T-helper 1 cell treated with Interleukin-12 subunit alpha and Interleukin-12 subunit beta and Interleukin-4 antibody, amounts not matched to agents 30 μg/mL and 1 μg/mL, for 36 hours (primary cell): ENCODE measurements at regions not wholly inside any gene's neighbourhood (a gene's known extent, or its start where the extent isn't known, plus 50 kb on each side); places are given as distances from the start of the nearest gene placed in this dataset.

Source experiments
- H3K27ac Mint-ChIP-seq: one replicate; pipeline ENCODE4 v1.8.0; 2021; ENCODE audit warnings: mild to moderate bottlenecking, mixed read lengths
- H3K27me3 Mint-ChIP-seq: one replicate; pipeline ENCODE4 v1.8.0; 2021; ENCODE audit warnings: low read depth, mixed read lengths
- H3K36me3 Mint-ChIP-seq: one replicate; pipeline ENCODE4 v1.8.0; 2021; ENCODE audit warnings: low read depth, mixed read lengths
- H3K4me1 Mint-ChIP-seq: one replicate; pipeline ENCODE4 v1.8.0; 2021; ENCODE audit warnings: low read depth, mixed read lengths
- H3K4me3 Mint-ChIP-seq: one replicate; pipeline ENCODE4 v1.8.0; 2021; ENCODE audit warnings: mild to moderate bottlenecking, moderate library complexity, mixed read lengths
- H3K9me3 Mint-ChIP-seq: one replicate; pipeline ENCODE4 v1.8.0; 2021; ENCODE audit warnings: mixed read lengths

DNA sequence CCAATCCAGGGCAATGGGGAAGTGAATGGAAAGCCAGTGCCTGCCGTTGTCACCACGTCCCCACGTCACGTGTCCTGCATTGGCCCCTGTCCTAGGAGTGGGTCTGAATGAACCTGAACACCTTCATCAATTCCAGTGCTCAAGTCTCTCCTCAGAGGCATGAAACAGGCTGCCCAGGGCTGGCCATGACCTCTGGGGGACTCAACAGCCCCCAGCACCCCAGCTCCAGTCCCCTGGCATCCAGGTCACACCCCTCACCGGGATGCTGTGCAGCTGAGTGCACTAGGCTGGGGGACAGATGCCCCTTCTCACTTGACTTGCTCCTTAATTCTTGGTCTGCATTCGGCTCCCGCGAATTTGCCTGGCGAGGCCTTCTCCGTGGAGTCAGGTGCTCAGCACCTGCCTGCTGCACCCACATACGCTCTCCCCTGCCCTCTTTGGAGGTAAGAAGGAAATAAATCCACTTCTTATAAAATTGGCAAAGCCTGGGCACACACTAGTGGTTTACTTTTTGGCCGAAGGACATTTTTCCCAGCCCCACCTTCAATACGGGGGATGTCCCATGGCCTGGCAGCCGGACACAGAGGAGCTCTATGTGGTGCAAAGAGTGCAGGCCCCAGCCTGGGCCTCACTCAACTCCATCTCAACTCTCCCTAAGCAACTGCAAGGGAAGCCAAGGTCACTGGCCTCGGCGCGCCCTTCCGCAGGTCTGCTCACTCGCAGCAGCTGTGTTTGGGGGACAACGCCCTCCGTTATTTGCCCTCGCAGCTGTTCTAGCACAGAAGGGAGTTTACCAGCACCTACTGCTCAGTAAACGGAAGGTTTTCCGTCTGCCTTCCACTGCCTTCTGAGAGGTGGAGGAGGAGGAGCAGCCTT is 77.6 kb upstream of the SHH start:
- no peaks in the 10 kb centered on the region for H3K36me3 Mint-ChIP-seq
- H3K4me3 Mint-ChIP-seq, result no peak overlapping the region
- no peak overlapping the region for H3K27ac Mint-ChIP-seq
- H3K27me3 Mint-ChIP-seq, result no peaks in the 10 kb centered on the region
- no peaks in the 10 kb centered on the region for H3K4me1 Mint-ChIP-seq
- peaks cover 4% of the 10 kb centered on the region for H3K9me3 Mint-ChIP-seq

- H3K36me3 Mint-ChIP-seq, result no peaks in the 10 kb centered on the region
- H3K27ac Mint-ChIP-seq, result no peak overlapping the region
- H3K27me3 Mint-ChIP-seq, result no peaks in the 10 kb centered on the region
- H3K4me3 Mint-ChIP-seq, result no peak overlapping the region
- H3K4me1 Mint-ChIP-seq, result no peaks in the 10 kb centered on the region
- peaks cover 4% of the 10 kb centered on the region for H3K9me3 Mint-ChIP-seq
Measured at GRCh38 chr7:155887174-155887525, 74.9 kb upstream of the SHH start.

- H3K27me3 Mint-ChIP-seq, result no peaks in the 10 kb centered on the region
- H3K27ac Mint-ChIP-seq, result no peak overlapping the region
- H3K4me3 Mint-ChIP-seq, result no peak overlapping the region
- H3K4me1 Mint-ChIP-seq, result no peaks in the 10 kb centered on the region
- H3K36me3 Mint-ChIP-seq, result no peaks in the 10 kb centered on the region
- peaks cover 4% of the 10 kb centered on the region for H3K9me3 Mint-ChIP-seq
Measured at GRCh38 chr7:155886391-155887173, 74.3 kb upstream of the SHH start.

DNA sequence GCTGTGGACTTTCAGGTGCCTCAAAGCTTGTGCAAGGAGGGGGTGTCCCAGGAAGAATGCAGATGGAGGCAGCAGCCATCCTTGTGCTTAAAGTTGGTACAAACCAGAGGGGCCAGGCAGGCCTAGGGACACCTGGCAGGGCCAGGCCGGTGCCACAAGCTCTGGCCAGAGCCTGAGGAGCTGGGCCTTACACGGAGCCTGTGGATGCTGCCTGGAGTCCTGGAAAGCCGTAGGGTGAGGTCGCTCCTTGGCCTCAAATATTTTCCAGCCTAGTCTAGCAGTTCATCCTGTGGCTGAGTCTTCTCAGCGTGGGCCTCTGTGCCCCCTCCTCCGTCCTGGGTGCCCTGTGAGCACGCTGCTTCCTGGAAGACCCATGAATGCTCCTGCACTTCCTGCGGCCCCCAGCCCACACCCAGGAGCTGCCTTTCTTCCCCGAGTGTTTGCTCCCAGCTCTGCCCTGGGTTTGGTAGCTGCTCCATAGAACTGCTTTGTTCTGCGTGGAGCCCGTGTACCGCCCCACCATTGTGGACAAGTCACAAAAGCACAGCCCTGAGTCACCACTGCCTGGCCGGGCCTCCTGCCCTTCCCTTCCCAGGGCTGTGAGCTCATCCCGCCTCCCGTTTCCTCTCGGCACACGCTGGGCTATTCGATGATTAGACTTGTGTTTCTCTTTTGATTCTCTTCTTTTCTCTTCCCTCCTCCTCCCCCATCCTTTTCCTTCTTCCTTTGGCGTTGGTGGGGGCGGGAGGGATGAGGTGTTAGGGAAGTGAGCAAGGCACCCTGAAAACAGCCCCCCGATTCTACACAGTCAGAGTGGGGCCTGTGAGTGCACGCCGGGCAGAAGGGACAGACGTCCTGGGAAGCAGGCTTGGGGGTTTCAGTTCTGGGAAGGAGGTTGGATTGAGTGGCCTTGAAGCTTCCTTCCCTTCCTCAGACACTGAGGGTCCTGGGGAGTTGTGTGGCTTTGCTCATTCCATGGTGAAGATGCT is 73.2 kb upstream of the SHH start:
- no peak overlapping the region for H3K27ac Mint-ChIP-seq
- H3K36me3 Mint-ChIP-seq, result no peaks in the 10 kb centered on the region
- no peaks in the 10 kb centered on the region for H3K27me3 Mint-ChIP-seq
- H3K4me1 Mint-ChIP-seq, result no peaks in the 10 kb centered on the region
- no peaks in the 10 kb centered on the region for H3K9me3 Mint-ChIP-seq
- no peak overlapping the region for H3K4me3 Mint-ChIP-seq

DNA sequence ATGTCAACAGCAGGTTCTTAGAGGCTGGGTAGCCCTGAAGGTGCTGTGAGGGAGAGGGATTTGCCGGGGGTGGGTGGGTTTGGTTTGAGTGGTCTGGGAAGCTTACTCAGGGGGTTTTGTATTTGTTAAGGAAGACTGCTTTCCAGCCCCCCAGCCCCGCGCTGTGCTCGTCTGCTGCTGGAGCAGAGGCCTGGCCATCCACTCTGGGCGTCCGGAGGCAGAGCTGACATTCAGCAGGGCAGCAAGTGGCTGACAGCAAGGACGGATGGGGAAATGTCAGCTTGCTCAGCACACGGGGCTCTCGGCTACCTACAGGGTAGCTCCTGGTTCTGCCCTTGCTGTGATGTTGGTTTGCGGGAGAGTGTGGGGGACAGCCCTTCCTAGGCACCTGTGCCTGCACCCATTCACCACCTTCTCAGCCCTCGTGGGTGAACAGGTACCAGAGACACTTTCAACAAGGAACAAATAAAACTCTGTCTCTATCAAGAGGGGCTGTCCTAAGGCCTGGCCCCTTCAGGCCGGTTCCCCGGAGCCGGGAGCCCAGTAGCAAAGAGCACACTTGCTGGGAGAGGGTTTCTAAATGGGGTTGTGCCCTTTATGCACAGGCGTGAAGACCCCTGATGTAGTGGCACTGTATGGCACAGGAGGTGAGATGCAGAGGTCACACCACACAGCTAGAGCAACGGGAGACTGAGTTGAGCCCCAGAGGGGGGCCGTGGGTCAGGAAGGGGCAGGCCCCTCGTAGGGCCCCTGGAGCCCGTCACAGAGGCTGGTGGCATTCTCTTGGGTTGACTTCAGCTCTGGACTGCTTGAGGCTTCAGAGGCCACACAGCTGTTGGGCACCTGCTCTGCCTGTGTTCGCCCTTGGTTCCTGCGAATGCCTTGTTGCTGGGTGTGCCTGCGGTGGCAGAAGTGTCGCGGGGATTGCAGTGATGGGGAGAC is 72.2 kb upstream of the SHH start:
- Mint-ChIP-seq H3K27me3 (no peaks in the 10 kb centered on the region), H3K36me3 (no peaks in the 10 kb centered on the region), H3K4me3 (no peak overlapping the region), H3K9me3 (no peaks in the 10 kb centered on the region), H3K27ac (no peak overlapping the region), H3K4me1 (no peaks in the 10 kb centered on the region)

- Mint-ChIP-seq H3K27ac (no peak overlapping the region), H3K36me3 (no peaks in the 10 kb centered on the region), H3K9me3 (no peaks in the 10 kb centered on the region), H3K4me3 (no peak overlapping the region), H3K4me1 (no peaks in the 10 kb centered on the region), H3K27me3 (no peaks in the 10 kb centered on the region)
Measured at GRCh38 chr7:155883491-155884224, 71.4 kb upstream of the SHH start.

DNA sequence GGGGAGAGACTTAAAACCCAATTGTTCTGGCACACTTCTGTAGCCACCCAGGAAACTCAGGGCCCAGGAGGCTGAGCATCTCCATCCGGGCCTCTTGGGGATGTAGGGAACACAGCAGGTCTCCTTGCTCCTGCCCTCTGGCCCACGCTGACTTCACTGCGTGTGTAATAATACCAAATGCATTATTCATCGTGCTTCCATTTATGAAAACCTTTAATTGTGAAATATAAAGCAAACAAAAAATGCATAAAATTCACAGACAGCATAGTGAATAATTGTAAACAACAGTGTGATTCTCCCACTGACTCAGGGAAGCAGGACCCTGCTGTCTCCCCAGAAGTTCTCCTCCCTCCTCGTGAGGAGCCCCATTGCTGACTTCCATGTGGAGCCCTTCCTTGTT is 70.3 kb upstream of the SHH start:
- Mint-ChIP-seq H3K27ac (no peak overlapping the region), H3K27me3 (no peaks in the 10 kb centered on the region), H3K4me3 (no peak overlapping the region), H3K36me3 (no peaks in the 10 kb centered on the region), H3K9me3 (no peaks in the 10 kb centered on the region), H3K4me1 (no peaks in the 10 kb centered on the region)

DNA sequence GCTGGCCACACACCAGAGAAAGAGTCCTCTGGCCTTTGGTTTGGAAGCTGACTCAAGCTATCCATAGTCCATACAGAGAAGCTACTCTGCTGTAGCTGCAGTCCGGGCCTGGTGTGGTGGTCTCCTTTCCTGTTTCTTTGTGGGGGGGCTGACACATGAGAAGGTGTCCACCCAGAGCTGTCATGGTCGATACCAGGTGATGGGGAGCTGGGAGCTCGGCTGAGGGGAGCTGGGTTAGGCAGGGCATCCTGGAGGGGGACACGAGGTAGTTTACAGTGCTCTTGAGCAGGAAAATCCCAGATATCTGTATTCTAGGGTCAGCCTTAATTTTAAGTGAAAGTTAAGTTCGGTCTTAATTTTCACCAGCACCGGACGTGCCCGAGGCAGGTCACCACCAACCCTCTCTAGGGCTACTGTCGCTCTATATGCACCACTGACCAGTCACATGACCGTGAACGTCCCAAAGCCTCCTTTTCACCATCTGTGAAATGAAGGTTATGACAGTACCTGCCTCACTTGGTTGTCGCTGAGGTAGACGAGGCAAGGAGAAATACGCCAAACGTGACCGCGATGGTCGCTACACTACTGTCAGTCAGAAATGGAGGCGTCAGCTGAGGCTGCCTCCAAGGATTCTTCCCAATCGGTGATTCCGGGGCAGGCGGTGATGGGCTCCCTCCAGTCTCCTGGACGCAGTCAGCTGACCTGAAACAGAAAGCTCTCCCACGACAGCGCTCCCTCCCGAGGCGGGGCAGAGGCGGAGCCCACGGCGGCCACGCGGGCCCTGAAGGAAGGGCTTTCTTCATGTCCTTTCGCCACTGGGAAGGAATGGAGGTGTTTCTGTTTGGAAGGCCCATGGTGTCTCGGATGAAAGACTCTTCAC is 69.4 kb upstream of the SHH start:
- no peaks in the 10 kb centered on the region for H3K27me3 Mint-ChIP-seq
- no peaks in the 10 kb centered on the region for H3K4me1 Mint-ChIP-seq
- no peak overlapping the region for H3K4me3 Mint-ChIP-seq
- no peaks in the 10 kb centered on the region for H3K9me3 Mint-ChIP-seq
- no peaks in the 10 kb centered on the region for H3K36me3 Mint-ChIP-seq
- no peak overlapping the region for H3K27ac Mint-ChIP-seq

- H3K4me3 Mint-ChIP-seq, result no peak overlapping the region
- H3K4me1 Mint-ChIP-seq, result no peaks in the 10 kb centered on the region
- H3K9me3 Mint-ChIP-seq, result no peaks in the 10 kb centered on the region
- peaks cover 4% of the 10 kb centered on the region for H3K27me3 Mint-ChIP-seq
- no peaks in the 10 kb centered on the region for H3K36me3 Mint-ChIP-seq
- no peak overlapping the region for H3K27ac Mint-ChIP-seq
Measured at GRCh38 chr7:155880721-155881120, 68.5 kb upstream of the SHH start.

DNA sequence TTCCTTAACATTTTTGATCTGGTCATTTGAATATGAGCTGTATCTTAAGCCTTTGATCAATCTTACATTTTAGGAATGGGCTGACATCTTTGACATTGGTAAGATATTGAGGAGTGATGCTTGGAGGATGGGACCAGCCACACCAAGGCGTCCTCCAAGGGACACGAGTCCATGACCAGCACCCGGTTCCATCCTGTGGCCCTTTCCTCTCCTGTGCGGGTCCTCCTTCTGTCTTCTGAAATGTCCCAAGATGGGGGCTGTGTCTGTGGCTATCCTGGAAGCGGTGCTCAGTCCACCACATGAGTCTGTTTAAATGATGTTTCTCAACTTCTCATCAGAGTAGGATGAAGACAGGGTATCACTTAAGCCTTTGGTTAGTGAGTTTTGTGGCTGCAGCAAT is 67.3 kb upstream of the SHH start:
- no peaks in the 10 kb centered on the region for H3K4me1 Mint-ChIP-seq
- no peaks in the 10 kb centered on the region for H3K9me3 Mint-ChIP-seq
- no peak overlapping the region for H3K27ac Mint-ChIP-seq
- peaks cover 4% of the 10 kb centered on the region for H3K27me3 Mint-ChIP-seq
- no peak overlapping the region for H3K4me3 Mint-ChIP-seq
- no peaks in the 10 kb centered on the region for H3K36me3 Mint-ChIP-seq

- H3K9me3 Mint-ChIP-seq, result no peaks in the 10 kb centered on the region
- no peak overlapping the region for H3K27ac Mint-ChIP-seq
- H3K36me3 Mint-ChIP-seq, result no peaks in the 10 kb centered on the region
- H3K27me3 Mint-ChIP-seq, result peaks cover 4% of the 10 kb centered on the region
- H3K4me3 Mint-ChIP-seq, result no peak overlapping the region
- H3K4me1 Mint-ChIP-seq, result no peaks in the 10 kb centered on the region
Measured at GRCh38 chr7:155878674-155879073, 66.4 kb upstream of the SHH start.

DNA sequence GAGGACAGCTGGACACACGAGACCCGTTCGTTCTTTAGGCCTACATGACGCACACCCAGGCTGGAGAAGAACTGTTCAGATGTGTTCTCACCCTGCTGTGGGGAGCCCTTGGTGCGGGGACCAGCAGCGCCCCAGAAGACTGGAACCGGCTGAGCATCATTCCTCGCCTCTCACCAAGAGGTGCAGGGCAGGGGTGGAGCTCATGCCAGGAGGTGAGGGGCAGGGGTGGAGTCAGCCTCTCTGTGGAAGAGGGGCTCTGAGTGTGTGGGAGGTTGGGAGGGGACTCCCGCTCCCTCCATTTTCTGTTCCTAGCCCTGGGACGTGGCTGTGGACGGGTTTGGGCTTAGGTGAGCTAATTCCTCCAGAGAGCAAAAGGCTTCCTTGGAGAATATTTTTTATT is 66.0 kb upstream of the SHH start:
- no peak overlapping the region for H3K4me3 Mint-ChIP-seq
- H3K36me3 Mint-ChIP-seq, result no peaks in the 10 kb centered on the region
- no peak overlapping the region for H3K27ac Mint-ChIP-seq
- H3K4me1 Mint-ChIP-seq, result no peaks in the 10 kb centered on the region
- H3K9me3 Mint-ChIP-seq, result no peaks in the 10 kb centered on the region
- peaks cover 4% of the 10 kb centered on the region for H3K27me3 Mint-ChIP-seq
